GM18870 (cell line): ENCODE measurements at regions not wholly inside any gene's neighbourhood (a gene's known extent, or its start where the extent isn't known, plus 50 kb on each side); places are given as distances from the start of the nearest gene placed in this dataset.
"Not testable (repeated sequence)": the region's sequence is repeated elsewhere in the genome, so short reads cannot be mapped to it uniquely, and the experiment has no call there.

Source experiments
- ATAC-seq: cut with Tn5 transposase; IDR thresholded peaks from one replicate; pipeline ENCODE4 v1.9.1; 2021; ENCODE audit warnings: moderate library complexity; ENCODE audit not compliant: unreplicated experiment

GRCh38 chr2:53067056-53067455 is 700.5 kb upstream of the CHAC2 start:
- ATAC-seq: no peak

- no peak for ATAC-seq
Observed at GRCh38 chr2:53064154-53064553, 703.5 kb upstream of the CHAC2 start.

- no peak for ATAC-seq
Observed at GRCh38 chr2:53058526-53058925, 709.1 kb upstream of the CHAC2 start.

DNA sequence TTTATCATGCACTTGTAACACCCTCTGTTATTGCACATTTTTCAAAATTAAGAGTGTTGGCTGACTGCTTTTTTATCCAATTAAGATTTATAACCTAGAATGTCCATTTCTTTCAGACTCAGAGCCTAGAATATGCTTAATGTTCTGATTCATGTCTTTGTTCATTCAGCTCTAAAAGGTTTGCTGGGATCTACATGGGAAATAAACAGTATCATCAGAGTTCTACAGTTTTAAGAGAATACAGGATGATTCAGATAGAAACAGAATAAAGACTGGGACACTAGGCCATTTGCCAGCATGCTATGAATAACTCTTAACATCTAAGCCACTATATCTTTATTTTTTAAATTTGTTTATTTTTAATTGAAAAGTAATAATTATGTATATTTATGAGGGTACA is 713.7 kb upstream of the CHAC2 start:
- ATAC-seq: no peak

DNA sequence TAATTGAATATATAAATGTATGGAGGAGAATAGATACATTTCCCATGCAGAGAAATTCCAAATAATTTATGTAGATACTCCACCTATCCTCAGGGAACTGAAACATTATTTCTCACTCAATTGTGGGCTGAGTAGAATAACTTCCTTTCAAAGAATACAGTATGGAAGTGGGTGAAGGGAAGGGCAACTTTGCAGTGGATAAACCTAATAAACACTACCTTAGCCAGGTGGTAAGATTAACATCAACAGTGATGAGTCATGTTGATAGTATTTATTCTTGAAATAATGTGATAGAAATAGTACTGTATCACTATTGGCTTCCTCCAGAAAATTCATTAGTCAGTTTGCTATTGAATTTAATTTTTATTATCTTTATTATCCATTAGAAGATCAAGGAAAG is 716.4 kb upstream of the CHAC2 start:
- no peak for ATAC-seq

- no peak for ATAC-seq
Observed at GRCh38 chr2:53040536-53041229, 726.9 kb upstream of the CHAC2 start.

DNA sequence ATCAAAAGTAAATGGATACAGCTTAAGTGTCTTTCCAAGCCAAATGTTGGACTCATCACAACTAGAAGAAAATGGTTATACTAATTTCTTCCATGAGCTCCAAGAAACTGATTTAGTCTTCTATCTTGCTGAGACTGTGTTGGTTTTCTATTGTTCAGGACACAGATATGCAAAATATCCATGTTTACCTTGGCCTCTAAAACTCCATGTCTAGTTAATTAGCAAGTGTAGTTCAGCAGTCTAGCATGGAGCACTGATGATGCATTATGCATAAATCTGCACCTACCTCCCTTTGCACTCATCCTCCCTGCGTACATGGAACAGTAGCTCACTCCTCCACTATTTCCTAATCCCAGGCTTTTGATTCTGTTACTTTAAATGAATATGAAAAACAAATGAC is 731.4 kb upstream of the CHAC2 start:
- ATAC-seq: no peak

GRCh38 chr2:53035153-53035552 is 732.5 kb upstream of the CHAC2 start:
- ATAC-seq: no peak

GRCh38 chr2:53033411-53033810 is 734.2 kb upstream of the CHAC2 start:
- ATAC-seq: no peak

DNA sequence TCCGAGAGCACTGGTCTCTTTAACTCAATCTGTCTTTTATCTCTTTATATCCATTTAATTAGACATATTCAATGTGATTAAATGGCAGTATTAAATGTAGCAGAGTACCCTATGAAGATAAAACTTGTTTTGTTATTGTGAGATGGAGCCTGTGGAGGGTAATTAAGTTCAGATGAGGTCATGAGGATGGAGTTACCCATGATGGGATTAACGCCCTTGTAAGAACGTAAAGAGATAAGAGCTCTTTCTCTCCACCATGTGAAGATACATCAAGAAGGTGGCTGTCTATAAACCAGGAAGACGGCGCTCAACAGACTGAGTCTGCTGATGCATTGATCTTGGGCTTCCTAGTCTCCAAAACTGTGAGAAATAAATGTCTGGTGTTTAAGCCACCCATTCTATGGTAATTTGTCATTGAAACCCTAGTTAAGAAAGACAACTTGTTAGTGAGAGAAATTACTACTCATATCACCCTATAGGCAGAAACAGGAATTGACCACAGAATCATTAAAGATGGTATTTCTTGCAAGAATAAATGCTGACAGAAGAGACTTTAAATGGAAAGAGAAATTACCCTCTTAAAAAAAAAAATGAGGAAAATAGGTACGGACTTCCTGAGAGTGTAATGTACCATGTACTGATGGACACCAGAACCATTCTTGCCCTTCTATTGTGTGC is 738.7 kb upstream of the CHAC2 start:
- no peak for ATAC-seq

- no peak for ATAC-seq
Observed at GRCh38 chr2:53028225-53028624, 739.4 kb upstream of the CHAC2 start.

- not testable (repeated sequence) for ATAC-seq
Observed at GRCh38 chr2:53022248-53022647, 745.4 kb upstream of the CHAC2 start.

- no peak for ATAC-seq
Observed at GRCh38 chr2:53021828-53022227, 745.8 kb upstream of the CHAC2 start.

DNA sequence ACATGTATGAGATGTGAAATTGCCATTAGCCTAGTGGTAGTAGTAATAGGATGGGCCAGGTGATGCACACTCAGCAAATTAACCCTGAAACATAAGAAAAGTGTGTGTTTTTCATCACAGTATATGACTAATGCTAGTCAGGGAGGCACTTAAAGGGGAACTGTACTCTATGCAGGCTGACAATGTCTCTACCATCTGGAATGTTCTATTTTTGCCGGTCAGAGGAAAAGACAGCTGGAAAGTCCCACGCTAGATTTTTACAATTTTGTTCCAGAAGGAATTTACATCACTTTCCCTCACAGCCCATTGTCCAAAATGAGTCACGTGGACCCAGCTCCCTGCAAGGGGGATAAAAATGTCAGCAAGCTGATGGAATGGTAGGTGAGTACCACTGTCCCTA is 746.3 kb upstream of the CHAC2 start:
- ATAC-seq: no peak

DNA sequence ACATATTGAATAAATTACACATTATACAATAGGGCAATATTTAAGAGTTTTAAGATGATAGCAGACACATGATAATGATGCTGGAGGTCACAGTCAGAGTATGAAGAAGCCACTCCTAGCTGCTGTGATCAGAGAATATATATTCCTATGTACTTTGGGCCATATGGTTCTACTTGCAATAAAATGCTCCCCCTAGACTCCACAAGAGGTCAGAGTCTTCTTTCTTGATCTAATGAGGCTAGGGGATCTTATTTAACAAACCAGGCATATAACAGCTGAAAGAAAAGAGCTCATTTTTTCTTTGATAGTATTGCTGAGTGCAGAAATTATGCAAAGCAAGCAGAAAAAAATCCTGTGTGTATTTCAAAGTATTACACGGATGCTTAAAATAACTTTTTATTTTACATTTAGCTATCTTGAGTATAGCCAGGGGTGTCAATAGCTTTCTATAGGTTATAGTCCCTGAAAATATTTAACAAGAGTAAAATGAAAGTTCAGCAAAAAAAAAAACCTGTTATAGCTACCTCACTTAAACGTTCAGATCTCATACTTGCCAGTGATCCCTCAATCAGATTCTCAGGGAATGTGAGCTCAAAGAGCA is 748.7 kb upstream of the CHAC2 start:
- no peak for ATAC-seq

- ATAC-seq: no peak
Observed at GRCh38 chr2:53006980-53007379, 760.6 kb upstream of the CHAC2 start.

- no peak for ATAC-seq
Observed at GRCh38 chr2:53004413-53004812, 763.2 kb upstream of the CHAC2 start.

DNA sequence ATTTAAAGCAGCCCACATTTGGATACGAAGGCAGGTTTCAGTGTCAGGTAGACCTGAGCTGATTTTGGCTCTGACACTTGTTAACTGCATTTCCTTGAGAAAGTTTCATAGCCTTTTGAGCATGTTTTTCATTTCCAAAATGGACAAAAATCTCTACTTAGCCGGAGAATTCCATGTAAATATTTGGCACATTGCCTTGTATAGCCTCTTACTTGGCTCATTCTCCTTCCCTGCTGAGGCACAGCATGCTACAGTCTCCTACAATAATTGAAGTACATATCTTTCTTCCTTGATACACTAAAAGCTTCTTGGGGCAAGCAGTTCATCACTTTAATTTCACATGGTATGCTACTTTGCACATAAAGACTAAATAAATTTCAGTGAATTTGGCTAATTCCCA is 772.2 kb upstream of the CHAC2 start:
- no peak for ATAC-seq

DNA sequence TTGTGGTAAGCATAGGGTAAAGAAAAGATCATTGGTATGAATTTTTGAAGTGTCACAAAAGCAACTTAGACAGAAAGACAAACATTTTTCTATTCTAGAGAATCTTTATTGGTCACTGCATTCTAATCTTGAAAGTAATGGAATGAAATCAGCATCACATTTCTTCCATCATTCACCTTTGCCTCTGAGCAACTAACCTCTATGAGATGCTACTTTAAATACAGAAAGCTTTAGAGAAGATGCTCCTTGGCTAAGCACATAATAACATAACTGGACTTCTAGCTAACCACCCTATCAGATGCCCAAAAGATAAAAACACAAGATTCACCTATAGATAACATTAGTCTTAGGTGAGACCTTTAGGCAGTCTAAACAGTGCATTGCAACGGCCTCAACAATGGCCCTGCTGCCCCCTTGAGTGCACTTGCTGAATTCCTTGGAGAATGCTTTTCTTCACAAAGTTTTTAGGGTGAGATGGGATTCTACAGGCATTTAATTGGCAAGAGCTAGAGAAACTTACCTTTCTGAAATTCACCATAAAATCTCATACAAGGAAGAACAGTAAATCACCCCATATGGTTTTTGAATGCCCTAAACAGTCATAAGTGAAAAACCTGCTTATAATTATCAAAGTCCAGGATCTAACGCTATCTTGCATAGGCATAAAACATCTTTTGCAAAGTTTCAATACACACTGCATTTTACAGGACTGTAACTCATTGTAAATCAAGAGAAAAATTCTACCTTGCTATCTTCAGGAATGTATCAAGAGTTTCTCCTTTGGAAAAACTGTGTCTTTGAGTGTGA is 791.3 kb upstream of the CHAC2 start:
- peak; percentile 56 for ATAC-seq

DNA sequence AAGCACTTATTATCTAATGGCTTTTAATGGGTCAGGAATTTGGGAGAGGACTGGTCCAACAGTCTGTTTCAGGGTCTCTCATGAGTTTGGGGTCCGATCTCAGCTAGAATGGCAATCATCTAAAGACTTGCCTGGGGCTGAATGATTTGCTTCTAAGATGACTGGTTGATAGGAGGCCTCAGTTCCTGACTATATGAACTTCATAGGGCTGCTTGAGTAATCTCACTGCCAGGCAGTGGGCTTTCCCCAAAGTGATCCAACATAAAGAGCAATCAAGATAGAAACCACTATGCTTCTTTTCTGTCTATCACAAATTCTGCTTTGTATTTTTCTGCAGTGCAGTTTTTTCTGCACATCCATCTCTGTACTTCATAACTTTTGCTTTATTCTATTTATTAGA is 793.5 kb upstream of the CHAC2 start:
- no peak for ATAC-seq

- ATAC-seq: no peak
Observed at GRCh38 chr2:52970642-52971041, 797.0 kb upstream of the CHAC2 start.

GRCh38 chr2:52968043-52968442 is 799.6 kb upstream of the CHAC2 start:
- ATAC-seq: no peak
